HS-5 (cell line): ENCODE measurements at regions not wholly inside any gene's neighbourhood (a gene's known extent, or its start where the extent isn't known, plus 50 kb on each side); places are given as distances from the start of the nearest gene placed in this dataset.

Experiments
- DNase-seq: peaks from one replicate; pipeline ENCODE4 v3.0.0-alpha.2; 2012; ENCODE audit warnings: low read depth

DNA sequence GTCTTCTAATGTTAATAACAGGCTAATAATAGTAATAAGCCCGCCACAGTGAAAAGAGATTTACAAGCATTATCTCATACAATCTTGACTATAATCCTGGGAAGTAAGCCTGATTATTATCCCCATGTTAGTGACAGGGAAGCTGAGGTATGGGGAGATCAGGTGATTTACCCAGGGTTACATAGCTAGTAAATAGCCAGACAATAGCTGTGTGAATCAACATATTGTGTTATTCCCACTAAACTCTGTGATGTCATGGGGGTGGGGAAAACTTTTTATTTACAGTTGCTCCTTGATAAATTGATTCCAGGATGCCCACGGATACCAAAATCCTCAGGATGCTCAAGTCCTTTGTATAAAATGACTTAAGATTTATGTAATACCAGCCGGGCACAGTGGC is 181.9 kb downstream of the LMO4 start:
- DNase-seq, result no peak

DNA sequence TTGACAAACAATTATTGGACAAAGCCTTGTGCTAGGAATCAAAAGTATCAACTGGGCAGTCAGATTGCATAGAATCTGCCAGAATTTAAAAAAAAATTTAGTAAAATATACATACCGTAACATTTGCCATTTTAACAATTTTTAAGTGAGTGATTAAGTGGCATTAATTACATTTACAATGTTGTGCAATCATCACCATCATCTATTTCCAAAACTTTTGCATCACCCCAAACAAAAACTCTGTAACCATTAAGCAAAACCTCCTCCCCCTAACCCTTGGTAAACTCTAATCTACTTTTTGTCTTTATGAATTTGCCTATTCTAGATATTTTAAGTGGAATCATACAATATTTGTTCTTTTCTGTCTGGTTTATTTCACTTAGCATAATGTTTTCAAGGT is 182.8 kb downstream of the LMO4 start:
- DNase-seq, result no peak

DNA sequence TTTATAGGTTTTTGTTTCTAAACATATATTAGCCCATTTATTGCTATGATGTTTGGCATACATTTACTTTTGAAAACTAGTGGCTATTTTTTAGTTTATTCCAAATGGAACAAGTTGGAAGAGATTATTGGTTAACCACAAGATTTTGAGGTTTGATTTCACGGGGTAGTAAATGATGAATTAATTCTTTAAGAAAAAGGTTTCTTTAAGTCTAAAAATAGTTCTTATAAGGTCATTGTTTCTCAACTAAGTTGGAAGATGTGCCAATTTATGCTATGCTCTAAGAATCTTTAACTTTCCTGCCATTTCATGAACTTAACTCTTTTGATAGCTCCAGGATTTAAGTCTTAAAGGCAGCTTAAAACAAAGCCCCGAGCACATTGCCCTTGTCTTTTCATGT is 183.8 kb downstream of the LMO4 start:
- DNase-seq, result no peak

DNA sequence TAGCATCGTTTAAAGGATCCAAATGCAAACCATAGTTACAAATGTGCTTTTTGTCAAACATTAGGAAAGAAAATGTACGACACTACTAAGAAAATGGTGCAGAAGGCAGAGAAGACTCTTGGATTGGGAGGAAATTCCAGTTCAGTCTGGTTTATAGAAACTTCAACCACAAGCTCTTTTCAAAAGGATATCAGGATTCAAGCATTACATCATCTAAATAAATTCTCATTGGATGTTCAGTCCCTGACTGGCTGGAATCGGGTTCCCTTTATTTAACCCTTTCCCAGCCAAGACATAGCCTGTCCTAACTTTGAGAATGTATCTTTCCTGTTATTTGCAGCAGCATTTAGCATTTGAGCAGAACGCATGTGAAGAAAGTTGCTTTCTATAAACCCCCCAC is 184.6 kb downstream of the LMO4 start:
- no peak for DNase-seq

DNA sequence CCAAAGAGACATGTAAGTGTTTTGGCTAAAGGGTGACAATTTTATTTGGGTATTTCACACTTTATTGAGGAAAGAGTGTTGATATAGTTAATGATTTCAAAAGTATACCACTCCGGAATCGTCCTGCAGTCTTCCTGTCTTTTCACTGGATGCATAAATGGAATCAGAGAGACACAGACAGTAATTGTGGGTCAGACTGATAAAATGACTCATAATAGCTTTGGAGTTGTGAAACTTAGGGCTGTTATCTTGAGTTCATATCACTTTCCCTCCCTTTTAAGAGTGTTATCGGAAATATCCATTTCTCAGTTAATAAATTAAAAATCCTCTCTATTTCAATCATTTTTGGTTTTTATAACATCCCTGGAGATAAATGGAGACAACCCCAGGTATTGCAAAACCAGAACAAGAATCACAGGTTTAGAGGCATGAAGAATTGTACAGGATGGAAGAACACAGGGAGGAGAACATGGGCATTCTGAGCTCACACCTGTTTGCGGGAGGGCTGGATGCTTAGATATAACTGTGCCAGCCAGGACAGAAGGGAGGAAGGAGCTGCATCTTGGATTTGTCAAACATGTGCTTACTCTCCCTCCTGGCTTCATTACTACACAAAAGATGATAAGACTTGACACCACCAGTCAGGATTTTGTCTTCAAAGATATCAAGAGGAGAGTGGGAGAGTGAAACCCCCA is 185.4 kb downstream of the LMO4 start:
- no peak for DNase-seq

DNA sequence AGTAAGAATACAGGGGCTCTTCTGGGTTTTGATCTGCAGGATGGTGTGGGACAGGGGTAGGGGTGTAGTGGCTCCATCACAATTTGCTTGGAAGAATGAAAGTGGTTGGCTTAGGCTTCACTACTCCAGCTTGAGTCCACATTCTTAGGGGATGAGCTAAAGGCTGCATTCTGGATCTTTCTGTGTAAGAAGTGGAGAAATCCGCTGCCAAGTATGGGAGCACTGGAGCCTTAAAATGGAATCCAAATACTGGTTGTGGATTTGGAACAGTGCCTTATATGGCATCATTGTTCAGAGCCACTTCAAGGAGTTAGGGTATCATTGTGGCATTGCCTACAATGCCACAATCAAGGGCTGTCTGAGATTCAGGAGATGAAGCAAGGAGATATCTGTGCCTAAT is 187.1 kb downstream of the LMO4 start:
- no peak for DNase-seq

DNA sequence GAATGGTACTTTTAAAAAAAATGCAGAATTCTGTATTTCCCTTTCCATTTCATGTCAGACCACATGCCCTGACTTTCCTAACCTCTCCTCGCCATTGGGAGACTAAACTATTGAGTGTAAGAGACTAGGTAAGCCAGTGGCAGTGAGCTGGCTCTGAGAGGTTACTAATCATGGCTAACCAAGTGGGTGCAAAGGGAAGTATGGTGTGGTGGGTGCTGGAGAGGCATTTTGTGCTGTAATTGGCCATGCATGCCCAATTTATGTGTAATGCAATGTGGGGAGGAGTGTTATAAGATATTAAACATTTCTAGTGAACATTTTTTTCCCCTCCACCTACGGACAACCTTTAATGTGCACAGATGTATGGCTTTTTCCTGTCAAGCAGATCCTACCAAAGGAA is 190.1 kb downstream of the LMO4 start:
- no peak for DNase-seq

DNA sequence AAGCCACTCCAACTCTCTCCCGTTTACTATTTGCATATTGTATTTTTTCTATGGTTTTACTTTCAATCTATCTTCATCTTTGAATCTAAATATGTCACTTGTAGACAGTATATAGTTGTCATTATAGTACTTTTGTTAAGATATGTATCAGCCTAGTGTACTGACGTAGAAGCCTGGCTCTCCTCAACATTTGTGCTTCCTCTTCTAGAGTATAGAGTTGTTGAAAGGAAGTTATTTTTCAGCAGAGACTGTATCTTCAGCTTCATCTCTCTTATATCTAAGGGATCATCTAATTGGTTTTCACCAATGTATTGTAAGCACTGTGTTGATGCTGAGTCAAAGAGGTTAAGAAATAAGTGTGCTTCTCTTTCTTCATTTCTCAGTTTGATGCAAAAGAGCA is 192.8 kb downstream of the LMO4 start:
- no peak for DNase-seq

DNA sequence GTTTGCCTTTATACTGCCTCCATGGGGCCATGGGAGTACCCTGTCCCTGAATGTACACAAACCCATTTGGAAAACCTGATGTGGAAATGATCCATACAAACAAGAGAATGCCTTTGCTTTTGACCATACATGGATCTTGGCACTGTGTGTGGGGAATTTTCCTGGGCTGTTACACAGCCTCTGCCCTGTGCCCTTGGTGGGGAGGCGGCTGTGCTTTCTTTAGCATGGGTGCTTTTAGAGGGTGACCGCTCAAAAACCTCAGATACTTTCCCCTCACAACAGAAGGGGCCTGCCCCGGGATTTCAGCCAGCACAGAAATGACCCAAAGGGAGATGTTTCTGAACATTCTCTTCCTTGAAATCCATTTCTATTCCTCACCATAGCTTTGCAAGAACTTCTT is 194.8 kb downstream of the LMO4 start:
- DNase-seq, result no peak

DNA sequence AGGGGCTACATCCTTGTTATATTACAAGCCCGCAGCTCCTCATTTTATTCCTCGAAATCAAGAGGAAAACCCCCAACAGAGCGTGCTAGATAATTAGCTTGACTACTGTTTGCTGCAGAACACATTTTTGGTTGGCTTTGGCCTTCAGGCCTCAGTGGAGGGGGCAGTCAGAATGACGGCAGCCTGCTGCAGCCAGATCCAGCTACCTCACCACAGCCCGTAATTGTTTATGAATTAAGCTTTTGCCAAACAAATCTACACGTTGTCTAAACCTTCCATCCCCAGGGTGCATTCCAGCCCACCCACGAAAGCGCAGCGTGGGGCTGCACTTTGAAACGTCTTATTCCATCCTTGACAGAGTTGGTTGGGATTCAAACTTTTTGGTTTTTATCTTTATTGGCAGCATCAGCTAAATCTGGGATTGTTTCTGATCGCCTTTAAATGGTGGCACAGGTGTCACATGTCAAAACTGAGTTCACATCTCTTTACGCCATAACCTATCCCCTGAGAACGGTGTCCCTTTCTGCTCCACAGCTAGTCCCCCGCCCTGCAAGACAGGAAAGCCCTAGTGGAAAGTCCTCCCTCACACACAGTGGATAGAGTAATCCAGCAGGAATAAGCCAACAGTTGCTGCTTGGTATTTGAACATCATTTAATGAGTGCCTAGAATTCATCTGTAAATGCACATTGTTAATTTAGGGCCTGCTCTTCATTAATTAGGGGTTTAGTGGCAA is 195.5 kb downstream of the LMO4 start:
- no peak for DNase-seq

DNA sequence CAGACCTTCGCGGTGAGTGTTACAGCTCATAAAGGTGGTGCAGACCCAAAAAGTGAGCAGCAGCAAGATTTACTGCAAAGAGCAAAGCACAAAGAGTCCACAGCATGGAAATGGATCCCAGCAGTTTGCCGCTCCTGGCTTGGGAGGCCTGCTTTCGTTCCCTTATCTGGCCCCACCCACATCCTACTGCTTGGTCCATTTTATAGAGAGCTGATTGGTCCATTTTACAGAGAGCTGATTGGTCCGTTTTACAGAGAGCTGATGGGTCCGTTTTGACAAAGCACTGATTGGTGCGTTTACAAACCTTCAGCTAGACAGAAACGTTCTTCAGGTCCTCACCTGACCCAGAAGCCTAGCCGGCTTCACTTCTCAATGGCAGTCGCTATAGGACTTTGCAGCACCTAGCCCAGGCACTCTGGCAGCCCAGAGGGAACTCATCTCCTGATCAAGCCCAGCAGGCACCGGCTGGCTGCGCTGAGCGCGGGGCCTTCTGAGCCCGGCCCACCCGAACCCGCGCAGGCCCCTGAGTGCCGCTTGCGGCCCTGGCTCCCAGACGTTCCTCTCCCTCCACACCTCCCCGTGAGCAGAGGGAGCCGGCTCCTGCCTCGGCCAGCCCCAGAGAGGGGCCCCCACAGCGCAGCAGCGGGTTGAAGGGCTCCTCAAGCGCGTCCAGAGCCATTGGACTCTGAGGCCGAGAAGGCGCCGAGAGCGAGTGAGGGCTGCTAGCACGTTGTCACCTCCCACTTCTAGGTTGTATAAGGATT is 200.3 kb downstream of the LMO4 start:
- no peak for DNase-seq

DNA sequence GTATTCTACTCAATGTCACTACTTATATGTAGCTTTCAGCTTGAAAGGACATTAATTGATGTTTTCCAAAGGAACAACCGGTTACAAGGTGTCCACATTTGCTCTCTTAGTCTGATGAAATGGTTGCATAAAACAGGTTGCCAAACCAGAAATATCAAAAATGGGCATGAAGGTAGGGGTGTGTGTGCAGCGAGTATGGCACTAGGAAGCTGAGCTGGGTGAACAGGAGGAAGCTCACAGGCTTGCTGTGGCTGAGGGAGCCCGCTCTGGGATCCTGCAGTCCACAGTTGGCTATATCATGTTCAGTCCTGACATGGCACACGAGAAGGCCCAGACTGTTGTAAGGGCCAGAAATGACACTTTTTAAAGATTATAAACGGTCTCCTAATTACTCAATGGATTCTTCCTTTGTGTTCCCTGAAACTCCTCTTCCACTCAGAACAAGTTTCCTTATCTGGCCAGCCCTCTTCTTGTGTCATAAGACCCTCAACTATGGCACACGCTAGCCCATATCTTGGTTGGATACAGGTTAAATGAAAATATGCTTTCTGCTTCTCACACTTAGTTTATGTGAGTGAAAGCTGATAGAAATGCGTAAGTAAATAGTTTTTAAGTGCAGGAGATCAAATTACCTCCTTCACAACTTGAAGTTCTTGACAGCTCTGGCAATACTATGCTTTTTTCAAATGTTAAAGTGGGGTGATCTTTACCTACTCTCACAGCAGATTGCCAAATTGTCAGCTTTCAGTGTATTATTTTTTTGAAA is 201.5 kb downstream of the LMO4 start:
- no peak for DNase-seq

DNA sequence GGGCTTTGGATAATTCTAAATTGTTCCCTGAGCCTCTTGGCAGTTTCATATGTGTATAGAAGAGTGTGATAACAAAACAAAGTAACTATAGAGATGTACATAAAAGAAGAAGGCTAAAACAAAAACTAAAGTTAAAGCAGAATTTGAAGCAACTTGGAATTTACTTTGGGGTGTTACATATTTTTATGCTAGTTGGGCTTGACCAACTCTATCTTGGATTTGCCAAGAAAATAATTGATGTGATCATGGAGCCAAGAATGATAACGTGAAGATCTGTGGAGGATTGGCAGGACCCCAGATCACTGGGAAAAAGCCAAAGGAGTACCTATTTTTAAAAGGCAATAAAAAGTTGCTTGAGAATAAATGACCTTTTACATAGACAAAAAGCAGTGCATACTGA is 206.9 kb downstream of the LMO4 start:
- DNase-seq, result no peak

DNA sequence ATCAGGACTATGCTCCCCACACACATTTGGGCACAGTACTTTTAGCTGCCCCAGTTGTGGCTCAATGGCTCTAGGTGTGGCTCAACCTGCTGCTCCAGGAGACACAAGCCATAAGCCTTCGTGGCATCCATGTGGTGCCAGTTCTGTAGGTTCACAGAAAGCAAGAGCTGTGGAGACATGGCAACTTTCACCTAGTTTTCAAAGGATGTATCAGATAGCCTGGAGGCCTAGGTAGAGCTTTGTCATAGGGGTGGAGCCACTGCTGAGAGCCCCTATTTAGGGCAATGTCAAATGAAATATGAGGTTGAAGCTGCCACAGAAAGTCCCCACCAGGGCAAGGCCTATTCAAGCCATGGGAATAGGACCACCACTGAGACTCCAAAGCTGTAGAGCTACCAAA is 210.5 kb downstream of the LMO4 start:
- DNase-seq, result no peak

DNA sequence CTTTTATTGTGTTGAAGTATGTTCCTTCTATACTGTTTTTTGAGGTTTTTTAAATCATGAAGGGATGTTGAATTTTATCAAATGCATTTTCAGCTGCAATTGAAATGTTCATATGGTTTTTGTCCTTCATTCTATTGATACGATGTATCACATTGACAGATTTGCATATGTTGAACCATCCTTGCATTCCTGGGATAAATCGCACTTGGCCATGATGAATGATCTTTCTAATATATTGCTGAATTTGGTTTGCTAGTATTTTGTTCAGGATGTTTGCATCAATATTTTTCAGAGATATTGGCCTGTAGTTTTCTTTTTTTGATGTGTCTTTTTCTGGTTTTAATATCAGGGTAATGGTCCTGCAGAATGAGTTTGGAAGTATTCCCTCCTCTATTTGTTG is 214.0 kb downstream of the LMO4 start:
- DNase-seq, result no peak

DNA sequence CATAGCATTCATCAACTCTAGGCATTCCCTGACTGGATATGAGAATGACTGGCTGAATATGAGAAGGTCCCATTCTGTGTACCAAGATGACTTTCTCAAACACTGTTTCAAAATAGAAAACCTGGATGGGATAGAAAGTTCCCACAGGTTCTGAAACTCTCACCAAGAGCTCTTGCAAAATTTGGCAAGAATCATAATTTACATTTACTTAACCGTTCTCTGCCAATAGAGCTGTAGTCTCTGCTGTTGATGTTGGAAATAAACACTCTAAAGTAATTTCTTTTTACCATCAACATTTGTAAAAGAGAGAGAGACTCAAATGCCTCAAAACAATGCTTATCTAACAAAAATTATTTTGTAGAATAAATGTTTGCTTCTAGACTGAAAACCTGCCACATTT is 221.1 kb downstream of the LMO4 start:
- DNase-seq, result no peak

DNA sequence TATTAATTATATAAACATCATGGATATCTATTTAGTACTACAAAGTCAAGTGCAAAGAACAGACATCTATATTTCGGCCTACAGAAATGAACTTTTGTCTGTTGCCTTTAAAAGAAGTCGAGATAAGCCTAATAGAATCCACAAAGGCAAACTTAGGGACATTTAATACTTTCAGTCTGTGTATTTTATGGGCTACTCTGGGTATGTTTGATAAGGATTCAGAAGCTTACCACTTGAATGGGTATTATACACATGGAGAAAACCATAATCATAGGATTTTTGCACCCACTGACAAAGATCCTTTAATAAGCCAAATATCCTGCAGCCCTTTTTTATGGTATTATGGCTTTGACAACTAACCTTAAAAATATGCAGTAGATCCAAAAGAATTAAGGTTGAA is 224.8 kb downstream of the LMO4 start:
- DNase-seq, result no peak

DNA sequence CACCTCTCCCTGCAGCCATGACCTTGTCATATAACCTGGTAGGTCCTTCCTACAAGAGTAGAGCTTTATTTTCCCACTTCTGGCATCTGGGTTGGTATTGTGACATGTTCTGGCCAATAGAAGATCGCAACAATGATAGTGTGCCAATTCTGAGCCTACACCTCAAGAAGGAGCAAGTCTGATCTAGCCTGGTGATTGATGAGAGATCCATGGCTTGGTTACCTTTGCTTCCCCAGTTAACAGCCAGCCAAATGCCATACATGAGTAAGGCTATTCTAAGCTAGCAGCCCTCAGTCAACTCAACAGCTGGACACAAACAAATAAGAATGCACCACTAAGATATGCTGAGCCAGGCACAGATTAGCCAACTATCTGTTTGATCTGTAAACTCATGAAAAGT is 226.7 kb downstream of the LMO4 start:
- no peak for DNase-seq

DNA sequence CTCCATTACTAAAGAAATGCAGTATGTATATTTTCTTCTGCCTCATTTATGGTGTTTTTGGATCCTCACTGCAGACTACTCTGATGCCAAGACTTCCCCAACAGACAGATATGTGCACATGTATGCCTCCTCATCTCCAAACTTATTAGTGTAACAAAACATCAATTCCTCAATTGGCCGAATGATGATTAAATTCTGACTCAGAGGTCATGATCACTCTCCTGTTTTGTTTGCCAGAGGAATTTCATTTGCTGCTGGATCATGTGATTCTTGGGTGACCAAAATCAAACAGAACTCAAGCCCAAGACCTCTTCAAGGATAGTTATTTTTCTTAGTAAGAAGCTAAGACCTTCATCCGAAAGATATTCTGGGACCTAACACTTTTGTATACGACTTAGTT is 227.6 kb downstream of the LMO4 start:
- peak; percentile 9 for DNase-seq

DNA sequence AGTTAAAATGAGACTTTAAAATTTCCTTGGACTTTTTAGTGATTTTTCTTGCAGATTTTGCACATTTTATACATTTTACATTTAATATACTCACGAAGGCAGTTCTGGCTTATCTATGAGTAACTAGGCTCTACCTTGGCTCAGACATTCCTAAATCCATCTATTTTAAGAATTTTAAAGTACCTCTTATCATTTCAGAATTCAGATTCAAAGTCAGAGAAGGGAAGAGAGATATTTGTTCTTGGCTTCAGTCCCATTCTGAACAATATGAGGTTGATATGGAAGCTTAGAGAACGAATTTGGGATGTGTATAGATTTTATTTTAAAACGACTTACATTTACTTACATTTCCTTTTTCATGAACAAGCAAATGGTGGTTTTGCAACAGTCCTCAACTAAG is 230.2 kb downstream of the LMO4 start:
- DNase-seq, result no peak

DNA sequence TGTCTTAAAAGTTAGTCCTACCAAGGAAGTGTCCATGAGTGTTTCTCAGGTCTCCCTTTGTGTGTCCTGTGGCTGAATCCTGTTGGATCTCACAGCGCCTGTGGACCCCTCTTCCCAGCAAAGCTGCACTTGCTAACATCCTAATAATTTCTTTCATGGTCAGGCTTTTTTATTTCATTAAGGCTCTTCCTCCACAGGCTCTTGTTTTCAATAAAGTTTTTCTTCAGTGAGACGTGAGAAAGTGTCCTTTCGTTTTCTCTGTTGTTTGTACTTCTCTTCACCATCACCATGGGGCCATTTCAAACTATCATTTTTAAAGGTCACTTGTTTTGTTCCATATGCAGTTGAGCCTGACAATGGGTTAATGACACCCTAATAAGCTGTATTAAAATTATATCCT is 231.5 kb downstream of the LMO4 start:
- no peak for DNase-seq

DNA sequence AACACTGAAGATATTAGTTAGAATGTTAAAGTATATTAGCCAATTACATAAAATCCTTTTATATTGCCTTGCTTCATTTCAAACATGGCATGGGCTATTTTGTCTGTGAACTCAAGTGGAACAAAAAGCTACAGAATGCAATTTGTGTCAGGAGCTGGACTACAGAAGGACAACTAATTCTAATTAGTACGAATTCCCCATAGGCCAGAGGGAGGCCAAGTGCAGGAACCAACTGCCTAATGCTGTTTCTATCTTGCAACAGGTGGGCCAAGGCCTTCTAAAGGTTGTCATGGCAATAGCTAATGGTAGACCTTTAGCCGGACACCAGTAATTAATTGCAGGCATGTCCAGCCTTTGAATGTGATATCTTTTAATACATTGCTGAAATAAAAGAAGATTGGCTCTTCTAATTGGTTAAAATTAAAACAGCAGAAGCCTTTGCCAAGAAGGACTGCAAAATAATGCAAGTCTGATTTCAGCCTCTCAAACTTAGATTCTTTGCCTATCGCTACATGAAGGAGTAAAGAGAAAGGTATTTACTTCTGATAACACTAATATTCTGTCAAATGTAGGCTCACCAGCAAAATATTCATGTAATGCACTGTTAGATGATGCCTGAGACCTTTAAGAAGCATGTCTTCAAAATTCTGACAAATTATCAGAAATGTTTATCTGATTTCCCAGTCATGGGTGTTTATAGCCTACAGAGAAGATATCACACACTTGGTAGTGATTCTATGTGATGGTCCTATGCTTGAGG is 232.1 kb downstream of the LMO4 start:
- peak; percentile 2 for DNase-seq
